MCF 10A (cell line): ENCODE measurements at regions not wholly inside any gene's neighbourhood (a gene's known extent, or its start where the extent isn't known, plus 50 kb on each side); places are given as distances from the start of the nearest gene placed in this dataset.
A peak's percentile ranks its signal among the peaks of the same experiment; 100 is the strongest.

Experiments used
- BruUV-seq: library from RNA; stranded (reverse); fragments of 400-500 nt; replicated peaks from 2 replicates; lab custom pipeline; 2021; lab: Mats Ljungman, UMichigan
- CTCF ChIA-PET: fragments of 300-600 bp; sonication (Branson Sonifier 250); formaldehyde crosslinking; extraction: SDS; loops from one replicate; lab custom pipeline; 2021; ENCODE audit warnings: antibody characterized with exemption, inconsistent platforms; lab: Yijun Ruan, JAX
- POLR2A ChIA-PET: fragments of 300-600, 350-650 bp; sonication (Branson Sonifier 250); formaldehyde crosslinking; extraction: SDS; loops from one replicate; lab custom pipeline; 2020; ENCODE audit warnings: antibody characterized with exemption, inconsistent platforms; lab: Yijun Ruan, JAX
- DNase-seq: peaks from one replicate; pipeline ENCODE4 v3.0.0-alpha.2; 2018; ENCODE audit not compliant: unreplicated experiment
- H3K27ac Mint-ChIP-seq: one replicate; pipeline ENCODE4 v1.8.0; 2022; ENCODE audit warnings: mild to moderate bottlenecking, low read depth, mixed read lengths; ENCODE audit not compliant: unreplicated experiment
- H3K27me3 Mint-ChIP-seq: one replicate; pipeline ENCODE4 v1.8.0; 2022; ENCODE audit warnings: mixed read lengths; ENCODE audit not compliant: insufficient read depth, unreplicated experiment
- H3K36me3 Mint-ChIP-seq: one replicate; pipeline ENCODE4 v1.8.0; 2022; ENCODE audit warnings: mild to moderate bottlenecking, moderate library complexity, mixed read lengths; ENCODE audit not compliant: insufficient read depth, unreplicated experiment
- H3K4me1 Mint-ChIP-seq: one replicate; pipeline ENCODE4 v1.8.0; 2022; ENCODE audit warnings: mixed read lengths; ENCODE audit not compliant: insufficient read depth, unreplicated experiment
- H3K4me3 Mint-ChIP-seq: one replicate; pipeline ENCODE4 v1.8.0; 2022; ENCODE audit warnings: mild to moderate bottlenecking, moderate library complexity, mixed read lengths; ENCODE audit not compliant: unreplicated experiment
- H3K9me3 Mint-ChIP-seq: one replicate; pipeline ENCODE4 v1.8.0; 2022; ENCODE audit warnings: mixed read lengths; ENCODE audit not compliant: unreplicated experiment
- intact Hi-C: fragments of 100-400 bp; cut with micrococcal nuclease; formaldehyde crosslinking; loops from 2 replicates; pipeline ENCODE4 v1.14.1; 2022
- TF ChIP-seq, protein P1 (sequence below): fragments of 200-600 bp; IDR thresholded peaks from one replicate; pipeline ENCODE4 v1.8.0; 2022; ENCODE audit warnings: antibody characterized with exemption, mild to moderate bottlenecking; ENCODE audit not compliant: unreplicated experiment

DNA sequence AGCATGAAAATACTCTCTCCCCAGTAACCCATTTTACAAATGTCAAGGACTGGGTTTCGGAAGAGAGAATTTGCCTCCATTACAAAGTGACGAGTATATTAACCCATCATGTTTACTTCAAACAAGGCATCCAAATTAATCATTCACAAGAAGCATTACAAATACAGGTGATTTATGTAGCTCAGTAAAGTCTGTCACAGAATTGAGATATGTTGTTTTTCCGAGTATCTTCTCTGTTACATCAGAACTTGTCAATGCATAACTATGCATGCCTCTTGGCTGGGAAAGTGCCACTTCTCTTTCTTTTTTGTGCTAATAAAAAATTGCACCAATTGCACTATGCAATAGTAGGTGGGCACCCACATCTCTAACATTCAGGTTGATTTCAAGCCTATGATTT is 158.2 kb downstream of the AREG start:
- CTCF ChIA-PET, result interaction anchor here (0.7 kb wide), 2 partner anchors 23 to 72 kb away, joined by 3 read pairs; no protein-coding TSS in a partner anchor
- no TSS peak for BruUV-seq
- intact Hi-C loops, result no loop called here
- Mint-ChIP-seq H3K4me3 (no peak overlapping the region), H3K27me3 (no peaks in the 10 kb centered on the region), H3K9me3 (no peaks in the 10 kb centered on the region), H3K4me1 (peaks cover under 1% of the 10 kb centered on the region), H3K27ac (no peak overlapping the region), H3K36me3 (no peaks in the 10 kb centered on the region)
- DNase-seq, result no peak
- TF ChIP-seq, protein P1, sequence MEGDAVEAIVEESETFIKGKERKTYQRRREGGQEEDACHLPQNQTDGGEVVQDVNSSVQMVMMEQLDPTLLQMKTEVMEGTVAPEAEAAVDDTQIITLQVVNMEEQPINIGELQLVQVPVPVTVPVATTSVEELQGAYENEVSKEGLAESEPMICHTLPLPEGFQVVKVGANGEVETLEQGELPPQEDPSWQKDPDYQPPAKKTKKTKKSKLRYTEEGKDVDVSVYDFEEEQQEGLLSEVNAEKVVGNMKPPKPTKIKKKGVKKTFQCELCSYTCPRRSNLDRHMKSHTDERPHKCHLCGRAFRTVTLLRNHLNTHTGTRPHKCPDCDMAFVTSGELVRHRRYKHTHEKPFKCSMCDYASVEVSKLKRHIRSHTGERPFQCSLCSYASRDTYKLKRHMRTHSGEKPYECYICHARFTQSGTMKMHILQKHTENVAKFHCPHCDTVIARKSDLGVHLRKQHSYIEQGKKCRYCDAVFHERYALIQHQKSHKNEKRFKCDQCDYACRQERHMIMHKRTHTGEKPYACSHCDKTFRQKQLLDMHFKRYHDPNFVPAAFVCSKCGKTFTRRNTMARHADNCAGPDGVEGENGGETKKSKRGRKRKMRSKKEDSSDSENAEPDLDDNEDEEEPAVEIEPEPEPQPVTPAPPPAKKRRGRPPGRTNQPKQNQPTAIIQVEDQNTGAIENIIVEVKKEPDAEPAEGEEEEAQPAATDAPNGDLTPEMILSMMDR, result no peak
- POLR2A ChIA-PET, result interaction anchor here (0.9 kb wide), 1 partner anchor 19 kb away, joined by 3 read pairs; no protein-coding TSS in a partner anchor

DNA sequence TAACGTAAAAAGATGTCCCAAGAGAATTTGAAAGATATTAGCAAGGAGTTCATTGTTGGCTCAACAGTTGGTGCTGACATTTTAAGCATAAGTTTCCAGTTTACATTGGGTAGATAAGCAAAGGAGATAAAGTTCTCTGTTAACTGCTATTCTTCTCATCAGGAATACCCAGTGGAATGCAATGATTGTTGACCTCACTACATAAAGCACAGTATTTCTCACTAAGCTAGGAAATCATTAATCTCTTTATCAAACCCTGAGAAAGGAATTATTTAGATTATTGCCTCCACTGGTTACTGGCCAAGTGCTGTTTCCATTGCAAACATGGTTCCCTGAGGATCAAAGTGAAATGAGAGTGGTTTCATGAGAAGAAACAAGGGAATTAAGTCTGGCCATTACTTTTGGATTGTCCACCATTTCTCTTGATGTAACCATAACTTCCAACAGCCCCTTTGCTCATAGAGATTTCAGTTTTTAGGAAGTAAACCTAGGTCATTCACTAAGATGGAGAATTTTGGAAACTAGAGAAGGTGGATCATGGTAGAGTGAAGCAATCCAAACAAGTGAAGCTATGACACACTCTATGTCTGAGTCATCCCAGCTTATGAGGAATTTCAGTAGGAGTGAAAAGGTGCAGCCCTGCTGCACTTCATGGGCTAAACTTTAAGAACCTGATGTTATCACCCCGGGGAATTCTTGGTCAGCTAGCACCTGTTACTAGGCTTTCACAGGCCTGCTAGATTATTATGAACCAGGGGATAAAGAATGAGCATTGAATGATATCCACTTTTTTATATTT is 163.4 kb downstream of the AREG start:
- no peaks in the 10 kb centered on the region for H3K27me3 Mint-ChIP-seq
- DNase-seq, result peak; percentile 76
- no peaks in the 10 kb centered on the region for H3K9me3 Mint-ChIP-seq
- H3K4me1 Mint-ChIP-seq, result peaks cover 9% of the 10 kb centered on the region
- POLR2A ChIA-PET, result interaction anchor here (0.6 to 2.4 kb wide), 7 partner anchors 9 to 75 kb away, joined by 3 to 8 read pairs (median 4); no protein-coding TSS in a partner anchor
- CTCF ChIA-PET, result interaction anchor here (0.6 to 1.1 kb wide), 4 partner anchors 10 to 739 kb away, joined by 3 to 4 read pairs (median 3); no protein-coding TSS in a partner anchor
- intact Hi-C loops, result no loop called here
- H3K4me3 Mint-ChIP-seq, result no peak overlapping the region
- BruUV-seq, result no TSS peak
- no peaks in the 10 kb centered on the region for H3K36me3 Mint-ChIP-seq
- TF ChIP-seq, protein P1, result no peak
- no peak overlapping the region for H3K27ac Mint-ChIP-seq

DNA sequence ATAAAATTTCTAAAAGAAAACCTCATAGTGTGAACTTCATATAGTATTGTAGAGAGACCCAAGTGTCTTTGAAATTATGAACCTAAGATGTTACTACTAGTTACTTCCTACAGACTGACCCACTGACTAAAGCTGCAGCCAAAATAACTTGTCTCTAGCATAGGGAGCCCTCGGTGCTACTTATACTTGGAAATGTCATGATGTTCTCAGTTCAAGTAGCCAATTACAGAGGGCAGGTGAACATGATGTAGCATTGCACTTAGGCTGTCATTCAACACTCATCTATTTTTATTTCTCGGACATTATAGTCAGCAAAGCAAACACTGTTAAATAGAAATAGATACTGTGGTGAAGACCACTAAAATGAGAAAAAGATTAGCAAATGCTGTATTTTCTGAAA is 165.6 kb downstream of the AREG start:
- no peak overlapping the region for H3K4me3 Mint-ChIP-seq
- peaks cover 19% of the 10 kb centered on the region for H3K4me1 Mint-ChIP-seq
- no peaks in the 10 kb centered on the region for H3K36me3 Mint-ChIP-seq
- H3K27me3 Mint-ChIP-seq, result no peaks in the 10 kb centered on the region
- intact Hi-C loops, result no loop called here
- BruUV-seq, result no TSS peak
- no peak overlapping the region for H3K27ac Mint-ChIP-seq
- ChIA-PET POLR2A (interaction anchor here (1.4 kb wide), 1 partner anchor 8 kb away, joined by 5 read pairs; no protein-coding TSS in a partner anchor), CTCF (no interaction called here)
- peaks cover 8% of the 10 kb centered on the region for H3K9me3 Mint-ChIP-seq
- DNase-seq, result no peak
- TF ChIP-seq, protein P1, result no peak

DNA sequence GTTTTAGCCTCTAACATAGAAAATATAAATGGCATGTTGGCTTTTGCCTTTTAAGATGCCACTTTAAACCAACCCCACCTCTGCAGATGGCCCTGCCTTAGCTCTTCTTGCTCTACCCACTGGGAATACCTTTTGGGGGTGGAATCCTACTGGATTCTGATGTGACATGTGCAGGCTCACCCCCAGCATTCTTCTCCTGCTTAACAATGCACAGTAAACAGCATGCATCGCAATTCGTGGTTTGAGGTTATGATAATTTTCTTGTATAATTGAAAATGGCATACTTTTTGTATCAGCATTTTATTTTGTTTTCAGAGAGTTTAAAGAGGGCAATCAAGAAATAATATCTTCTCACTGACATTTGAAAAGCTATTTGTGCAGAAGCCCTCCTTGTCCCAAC is 167.9 kb downstream of the AREG start:
- Mint-ChIP-seq H3K36me3 (no peaks in the 10 kb centered on the region), H3K4me1 (peaks cover 19% of the 10 kb centered on the region), H3K27me3 (no peaks in the 10 kb centered on the region), H3K27ac (no peak overlapping the region), H3K9me3 (peaks cover 8% of the 10 kb centered on the region), H3K4me3 (no peak overlapping the region)
- CTCF ChIA-PET, result interaction anchor here (0.6 to 2.9 kb wide), 4 partner anchors 10 to 181 kb away, joined by 3 to 7 read pairs (median 4); no protein-coding TSS in a partner anchor
- intact Hi-C loops, result no loop called here
- TF ChIP-seq, protein P1, result no peak
- no TSS peak for BruUV-seq
- no peak for DNase-seq
- POLR2A ChIA-PET, result interaction anchor here (0.7 to 1.2 kb wide), 3 partner anchors 13 to 1388 kb away, joined by 3 to 4 read pairs (median 4); no protein-coding TSS in a partner anchor
